Activated naive CD8-positive, alpha-beta T cell treated with anti-CD3 and anti-CD28 coated beads for 36 hours (primary cell): ENCODE measurements at regions not wholly inside any gene's neighbourhood (a gene's known extent, or its start where the extent isn't known, plus 50 kb on each side); places are given as distances from the start of the nearest gene placed in this dataset.
"Not testable (repeated sequence)": the region's sequence is repeated elsewhere in the genome, so short reads cannot be mapped to it uniquely, and the experiment has no call there.

ENCODE experiments used
- DNase-seq: peaks from one replicate; pipeline ENCODE4 v3.0.0; 2021
- H3K27ac Mint-ChIP-seq: one replicate; pipeline ENCODE4 v1.8.0; 2022; ENCODE audit warnings: mild to moderate bottlenecking, moderate library complexity, mixed read lengths
- H3K27me3 Mint-ChIP-seq: one replicate; pipeline ENCODE4 v1.8.0; 2022; ENCODE audit warnings: mild to moderate bottlenecking, mixed read lengths
- H3K36me3 Mint-ChIP-seq: one replicate; pipeline ENCODE4 v1.8.0; 2021; ENCODE audit warnings: mild to moderate bottlenecking, mixed read lengths
- H3K4me1 Mint-ChIP-seq: one replicate; pipeline ENCODE4 v1.8.0; 2021; ENCODE audit warnings: mixed read lengths
- H3K4me3 Mint-ChIP-seq: one replicate; pipeline ENCODE4 v1.8.0; 2022; ENCODE audit warnings: mild to moderate bottlenecking, moderate library complexity, mixed read lengths
- H3K9me3 Mint-ChIP-seq: one replicate; pipeline ENCODE4 v1.8.0; 2022; ENCODE audit warnings: mixed read lengths

DNA sequence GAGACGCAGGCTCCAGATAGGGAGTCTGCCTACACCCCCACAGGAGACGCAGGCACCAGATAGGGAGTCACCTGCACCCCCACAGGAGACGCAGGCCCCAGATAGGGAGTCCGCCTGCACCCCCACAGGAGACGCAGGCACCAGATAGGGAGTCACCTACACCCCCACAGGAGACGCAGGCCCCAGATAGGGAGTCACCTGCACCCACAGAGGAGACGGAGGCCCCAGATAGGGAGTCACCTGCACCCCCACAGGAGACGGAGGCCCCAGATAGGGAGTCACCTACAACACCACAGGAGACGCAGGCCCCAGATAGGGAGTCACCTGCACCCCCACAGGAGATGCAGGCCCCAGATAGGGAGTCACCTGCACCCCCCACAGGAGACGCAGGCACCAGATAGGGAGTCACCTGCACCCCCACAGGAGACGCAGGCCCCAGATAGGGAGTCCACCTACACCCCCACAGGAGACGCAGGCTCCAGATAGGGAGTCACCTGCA is 77.2 kb upstream of the PPP2R2D start:
- not testable (repeated sequence) for H3K36me3 Mint-ChIP-seq, H3K4me1 Mint-ChIP-seq, DNase-seq

DNA sequence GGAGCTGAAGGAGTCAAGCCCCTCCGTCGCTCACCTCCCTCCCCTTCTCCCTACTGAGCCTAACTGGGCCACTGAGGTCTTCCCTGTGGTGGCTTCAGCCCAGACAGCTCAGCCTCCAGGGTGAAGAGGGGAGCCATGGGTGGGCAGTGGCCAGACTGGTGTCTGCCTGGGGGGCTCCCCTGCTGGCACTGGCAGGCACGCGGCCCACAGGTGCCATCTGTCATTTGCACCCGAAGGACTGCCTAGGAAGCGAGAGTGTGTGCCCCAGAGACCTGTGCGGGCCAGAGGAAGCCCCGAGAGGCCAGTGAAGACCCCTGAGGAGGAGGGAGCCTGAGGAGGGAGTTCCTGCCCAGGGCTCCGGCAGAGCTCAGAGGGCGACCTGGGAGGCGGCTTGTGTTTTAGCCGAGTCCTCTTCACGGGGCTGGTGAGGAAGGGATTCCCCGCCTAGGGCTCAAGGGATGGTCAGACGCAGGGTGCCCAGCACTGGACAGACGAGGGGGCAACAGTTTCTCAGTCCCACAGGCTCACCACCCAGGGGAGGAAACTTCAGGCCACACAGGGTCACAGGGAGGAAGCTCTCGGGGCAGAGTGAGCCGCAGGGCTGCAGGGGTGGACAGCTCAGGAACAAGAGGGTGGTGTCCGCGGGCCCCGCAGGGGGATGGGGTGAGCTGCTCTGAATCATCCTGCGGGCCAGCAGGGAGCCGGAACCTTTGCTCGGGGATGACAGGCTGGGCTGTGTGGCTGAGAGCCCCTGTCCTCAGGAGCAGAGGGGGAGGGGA is 76.2 kb upstream of the PPP2R2D start:
- no peak for DNase-seq
- H3K4me3 Mint-ChIP-seq, result no peak overlapping the region
- no peaks in the 10 kb centered on the region for H3K4me1 Mint-ChIP-seq
- no peak overlapping the region for H3K27ac Mint-ChIP-seq
- H3K9me3 Mint-ChIP-seq, result peaks cover 5% of the 10 kb centered on the region
- no peaks in the 10 kb centered on the region for H3K36me3 Mint-ChIP-seq
- H3K27me3 Mint-ChIP-seq, result peaks cover 14% of the 10 kb centered on the region

More for the DNA sequence above, 77.2 kb upstream of the PPP2R2D start:
- not testable (repeated sequence) for H3K27ac Mint-ChIP-seq, H3K4me3 Mint-ChIP-seq, H3K9me3 Mint-ChIP-seq
- H3K27me3 Mint-ChIP-seq, result peaks cover 14% of the 10 kb centered on the region

DNA sequence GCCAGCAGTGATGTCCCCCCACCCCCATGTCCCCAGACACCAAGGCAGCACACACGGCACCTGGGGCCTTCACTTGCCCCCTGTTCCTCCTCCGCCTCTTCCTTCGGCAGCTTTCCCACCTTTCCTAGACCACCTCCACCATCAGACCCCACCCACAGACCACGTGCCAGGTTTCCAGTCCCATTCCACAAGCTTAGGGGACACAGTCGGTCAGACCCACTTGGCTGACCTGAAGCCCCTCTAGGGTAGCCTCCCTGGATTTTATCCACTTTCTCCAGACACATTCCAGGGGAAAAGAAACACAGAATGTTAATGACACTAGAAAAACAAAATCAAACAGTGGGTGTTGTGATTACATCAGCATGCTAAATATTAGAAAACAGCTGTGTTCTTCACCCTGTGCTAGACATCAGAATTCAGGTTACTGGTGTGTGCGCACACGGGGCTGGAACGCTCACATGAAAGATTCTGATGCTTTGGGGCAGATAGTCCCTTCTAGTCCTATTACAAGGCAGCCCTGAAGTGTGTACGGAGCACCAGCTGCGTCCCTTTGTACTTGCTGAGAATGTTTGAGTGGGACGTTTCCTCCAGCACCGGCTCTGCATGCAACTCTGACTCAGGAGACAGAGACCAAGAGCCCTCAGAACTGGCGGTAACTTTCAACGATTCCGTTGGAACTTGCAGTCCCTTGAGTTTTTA is 75.5 kb upstream of the PPP2R2D start:
- H3K9me3 Mint-ChIP-seq, result peaks cover 5% of the 10 kb centered on the region
- H3K36me3 Mint-ChIP-seq, result no peaks in the 10 kb centered on the region
- no peaks in the 10 kb centered on the region for H3K4me1 Mint-ChIP-seq
- H3K27ac Mint-ChIP-seq, result no peak overlapping the region
- H3K4me3 Mint-ChIP-seq, result no peak overlapping the region
- H3K27me3 Mint-ChIP-seq, result peaks cover 16% of the 10 kb centered on the region
- DNase-seq, result no peak

DNA sequence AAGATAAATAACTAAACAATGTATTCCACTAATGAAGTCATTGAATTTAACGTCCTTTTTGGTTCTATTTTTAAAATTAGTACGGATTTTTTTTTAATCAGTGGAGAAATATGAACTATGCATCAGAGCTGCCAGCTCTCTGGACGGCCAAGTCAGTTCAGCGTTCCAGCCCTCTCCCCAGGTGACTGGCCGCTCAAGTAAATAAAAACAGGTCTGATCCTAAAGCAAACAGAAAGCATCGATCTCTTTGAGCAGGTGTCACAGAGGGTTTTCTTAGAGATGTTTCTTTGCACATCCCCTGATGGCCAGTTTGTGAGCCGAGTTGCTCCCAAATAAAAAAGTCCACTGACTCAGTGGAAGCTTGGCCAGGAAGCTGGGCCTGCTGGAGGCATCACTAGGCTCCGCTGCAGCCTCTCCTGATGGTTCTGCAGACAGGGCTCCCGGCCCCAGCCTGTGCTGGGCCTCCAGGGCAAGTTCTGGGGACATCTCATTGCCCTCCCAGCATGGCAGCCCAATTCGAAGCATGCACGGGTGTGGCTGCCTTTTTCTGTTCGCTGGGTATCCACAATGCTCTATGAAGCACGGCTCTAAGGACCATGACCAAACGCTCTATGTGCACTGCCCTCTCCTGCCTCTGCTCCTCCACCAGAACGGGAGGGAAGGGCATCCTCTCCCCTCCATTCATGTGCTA is 74.7 kb upstream of the PPP2R2D start:
- no peak for DNase-seq
- H3K27me3 Mint-ChIP-seq, result peaks cover 16% of the 10 kb centered on the region
- H3K4me3 Mint-ChIP-seq, result no peak overlapping the region
- H3K27ac Mint-ChIP-seq, result no peak overlapping the region
- H3K9me3 Mint-ChIP-seq, result peaks cover 5% of the 10 kb centered on the region
- H3K4me1 Mint-ChIP-seq, result no peaks in the 10 kb centered on the region
- no peaks in the 10 kb centered on the region for H3K36me3 Mint-ChIP-seq

DNA sequence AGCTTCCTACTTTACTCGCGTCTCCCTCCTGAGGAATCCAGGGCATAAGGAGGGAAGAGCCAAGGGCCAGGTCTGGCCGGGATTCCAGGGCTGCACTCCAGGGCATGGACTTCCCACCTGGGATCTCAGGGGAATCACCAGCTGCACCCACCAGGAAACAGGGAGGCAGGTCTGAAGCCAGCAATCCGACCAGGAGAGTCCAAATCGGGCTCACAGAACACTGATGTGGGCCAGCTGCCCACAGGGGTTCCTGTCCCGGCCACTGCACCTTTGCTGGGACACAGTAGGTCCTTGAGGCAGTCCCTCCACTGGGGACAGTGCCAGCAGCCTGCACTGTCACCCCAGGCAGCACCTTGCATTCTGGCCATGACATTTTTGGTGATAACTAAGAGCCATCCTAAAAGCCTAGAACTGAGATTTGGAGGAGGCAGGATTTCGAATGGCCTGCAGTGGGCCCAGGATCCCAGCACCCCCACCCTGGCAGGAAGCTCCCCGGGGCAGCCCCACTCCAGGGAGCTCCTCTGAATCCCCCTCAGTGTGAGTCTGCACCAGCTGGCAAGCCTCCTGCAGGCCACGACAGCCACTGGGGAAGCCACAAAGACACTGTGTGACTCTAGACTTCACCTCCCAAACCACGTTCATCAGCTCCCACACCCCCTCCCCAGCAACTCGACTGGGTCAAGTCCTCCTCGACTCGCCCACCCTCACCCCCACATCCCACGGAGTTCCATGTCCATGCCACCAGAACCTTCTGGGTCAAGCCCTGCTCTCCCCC is 71.5 kb upstream of the PPP2R2D start:
- no peak overlapping the region for H3K27ac Mint-ChIP-seq
- no peak overlapping the region for H3K4me3 Mint-ChIP-seq

DNA sequence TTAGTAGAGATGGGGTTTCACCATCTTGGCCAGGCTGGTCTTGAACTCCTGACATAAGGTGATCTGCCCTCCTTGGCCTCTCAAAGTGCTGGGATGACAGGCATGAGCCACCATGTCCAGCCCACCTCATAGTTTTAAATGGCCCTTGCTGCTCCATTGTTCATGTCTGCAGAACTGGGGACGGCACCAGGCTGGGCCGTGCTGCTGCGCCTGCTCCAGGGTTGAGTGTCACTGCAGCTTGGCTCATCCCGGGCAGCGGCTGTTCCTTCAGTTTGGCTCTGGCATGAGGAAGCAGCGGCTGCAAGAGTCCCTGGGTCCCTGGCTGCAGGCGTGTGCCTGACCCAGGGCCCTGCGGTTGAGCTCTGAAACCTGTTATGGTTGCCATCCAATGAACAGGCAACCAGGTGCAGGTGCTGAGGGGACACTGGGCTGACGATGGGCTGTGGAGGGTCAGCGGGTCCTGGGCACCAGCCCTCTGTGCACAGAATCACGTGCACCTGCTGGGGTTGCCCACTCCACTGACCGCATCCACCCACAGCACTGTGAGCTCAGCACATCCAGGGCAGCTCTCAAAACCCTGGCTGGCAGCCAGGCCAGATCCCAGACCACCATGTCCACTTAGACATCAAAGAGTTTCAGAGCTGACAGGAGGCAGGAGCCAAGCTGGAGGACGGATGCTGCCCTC is 70.2 kb upstream of the PPP2R2D start:
- no peaks in the 10 kb centered on the region for H3K4me1 Mint-ChIP-seq
- H3K4me3 Mint-ChIP-seq, result no peak overlapping the region
- no peak overlapping the region for H3K27ac Mint-ChIP-seq
- H3K9me3 Mint-ChIP-seq, result peaks cover 7% of the 10 kb centered on the region
- H3K27me3 Mint-ChIP-seq, result peaks cover 19% of the 10 kb centered on the region
- H3K36me3 Mint-ChIP-seq, result no peaks in the 10 kb centered on the region
- no peak for DNase-seq

More for the DNA sequence above, 71.5 kb upstream of the PPP2R2D start:
- DNase-seq, result no peak
- Mint-ChIP-seq H3K4me1 (no peaks in the 10 kb centered on the region), H3K27me3 (peaks cover 22% of the 10 kb centered on the region), H3K9me3 (peaks cover 5% of the 10 kb centered on the region), H3K36me3 (no peaks in the 10 kb centered on the region)

DNA sequence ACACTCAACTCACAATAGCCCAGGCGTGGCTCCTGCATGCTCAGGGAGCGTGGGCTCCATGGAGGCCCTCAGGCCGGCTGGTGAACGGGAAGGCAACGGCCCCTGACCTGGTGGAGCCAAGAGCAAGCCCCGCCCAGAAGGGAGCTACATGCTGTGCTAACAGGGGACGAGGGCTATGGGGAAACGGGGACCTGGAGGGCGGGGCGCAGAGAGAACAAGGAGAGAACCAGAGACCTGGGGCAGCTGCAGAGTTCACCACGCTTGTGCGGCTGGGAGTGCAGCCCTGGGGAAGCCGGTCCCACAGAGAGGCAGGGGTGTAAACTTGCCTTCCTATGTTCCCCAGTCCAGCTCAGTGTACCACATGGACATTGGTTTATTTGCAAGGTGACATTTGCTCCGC is 69.2 kb upstream of the PPP2R2D start:
- DNase-seq, result no peak
- H3K36me3 Mint-ChIP-seq, result no peaks in the 10 kb centered on the region
- H3K27me3 Mint-ChIP-seq, result peaks cover 15% of the 10 kb centered on the region
- H3K4me3 Mint-ChIP-seq, result no peak overlapping the region
- H3K9me3 Mint-ChIP-seq, result peaks cover 7% of the 10 kb centered on the region
- no peak overlapping the region for H3K27ac Mint-ChIP-seq
- H3K4me1 Mint-ChIP-seq, result no peaks in the 10 kb centered on the region

DNA sequence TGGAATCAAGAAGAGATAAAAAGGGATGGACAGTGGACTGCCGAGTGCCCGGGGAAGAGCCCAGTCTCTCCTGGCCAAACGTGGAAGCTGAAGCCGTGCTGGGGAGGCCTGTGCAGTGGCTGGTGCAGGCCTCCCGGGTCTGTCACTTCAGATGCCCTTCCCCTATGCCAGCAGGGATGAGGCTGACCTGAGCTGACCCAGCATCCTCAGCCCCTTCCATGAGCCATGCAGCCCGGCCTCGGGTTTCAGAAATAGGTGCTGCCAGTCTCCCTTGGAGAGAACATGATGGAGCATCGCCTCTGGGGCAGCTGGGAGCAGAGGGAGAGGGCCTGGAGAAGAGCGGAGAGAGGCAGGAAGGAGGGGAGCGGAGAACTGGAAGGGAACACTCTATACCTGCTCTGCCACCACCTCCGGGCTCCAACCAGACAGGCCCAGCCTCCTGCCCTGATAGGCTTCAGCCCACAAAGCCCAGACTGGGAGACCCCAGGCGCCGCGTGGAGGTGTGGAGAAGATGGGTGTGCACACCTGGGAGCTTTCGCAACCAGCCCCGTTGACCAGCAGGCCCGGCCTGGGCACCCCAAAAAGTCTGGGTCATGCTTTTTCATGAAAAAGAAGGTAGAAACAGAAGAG is 68.6 kb upstream of the PPP2R2D start:
- H3K27me3 Mint-ChIP-seq, result peaks cover 15% of the 10 kb centered on the region
- no peak overlapping the region for H3K4me3 Mint-ChIP-seq
- H3K4me1 Mint-ChIP-seq, result no peaks in the 10 kb centered on the region
- peaks cover 7% of the 10 kb centered on the region for H3K9me3 Mint-ChIP-seq
- no peak for DNase-seq
- no peaks in the 10 kb centered on the region for H3K36me3 Mint-ChIP-seq
- no peak overlapping the region for H3K27ac Mint-ChIP-seq

DNA sequence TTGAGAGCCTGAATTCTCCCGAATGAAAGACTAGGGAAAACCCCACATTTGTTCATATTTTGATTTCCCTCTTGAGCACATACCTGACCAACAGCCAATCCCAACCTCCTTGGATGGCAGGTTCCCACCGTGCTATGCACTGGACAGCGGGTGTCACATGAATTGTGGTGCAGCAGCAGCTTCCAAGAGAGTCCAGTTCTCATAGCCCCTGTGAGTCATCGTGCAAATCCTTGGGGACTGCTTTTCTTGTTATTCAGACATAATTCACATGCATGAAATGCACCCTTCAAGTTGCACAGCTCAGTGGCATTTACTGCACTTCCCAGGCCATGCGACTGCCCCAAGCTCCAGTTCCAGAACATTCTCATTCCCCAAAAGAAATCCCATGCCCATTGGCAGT is 67.8 kb upstream of the PPP2R2D start:
- Mint-ChIP-seq H3K27ac (no peak overlapping the region), H3K9me3 (peaks cover 2% of the 10 kb centered on the region), H3K27me3 (peaks cover 9% of the 10 kb centered on the region), H3K36me3 (no peaks in the 10 kb centered on the region), H3K4me1 (no peaks in the 10 kb centered on the region), H3K4me3 (no peak overlapping the region)
- no peak for DNase-seq

DNA sequence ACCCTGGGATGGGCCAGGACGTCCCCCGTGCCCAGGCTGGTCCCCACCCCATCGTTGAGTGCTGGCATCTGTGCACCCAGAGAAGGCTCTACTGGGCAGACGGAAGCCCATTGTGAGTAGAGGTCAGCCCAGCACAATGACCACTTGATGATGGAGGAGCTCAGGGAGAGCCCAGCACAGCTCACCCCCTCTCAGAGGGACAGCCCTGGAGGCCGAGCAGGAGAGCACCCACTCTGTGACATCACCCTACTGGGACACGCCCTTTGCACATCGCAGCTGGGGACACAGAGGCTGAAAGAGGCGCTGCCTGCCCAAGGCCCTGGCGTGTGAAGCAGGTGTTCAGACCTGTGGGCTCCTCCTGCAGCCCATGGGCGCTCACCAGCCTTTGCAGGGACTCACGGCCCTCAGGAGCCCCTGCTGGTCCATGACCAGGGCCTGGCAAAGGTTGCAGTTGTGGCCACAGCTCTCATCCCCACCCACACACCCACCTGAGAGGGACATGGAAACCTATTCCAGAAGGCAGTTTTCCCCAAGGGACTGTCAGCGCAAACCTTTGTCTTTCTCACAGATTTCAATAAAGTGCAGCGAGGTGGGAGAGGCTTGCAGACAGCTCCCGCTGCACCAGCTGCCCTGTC is 67.2 kb upstream of the PPP2R2D start:
- H3K9me3 Mint-ChIP-seq, result peaks cover 2% of the 10 kb centered on the region
- H3K36me3 Mint-ChIP-seq, result no peaks in the 10 kb centered on the region
- no peak overlapping the region for H3K27ac Mint-ChIP-seq
- H3K4me3 Mint-ChIP-seq, result no peak overlapping the region
- no peaks in the 10 kb centered on the region for H3K4me1 Mint-ChIP-seq
- peaks cover 9% of the 10 kb centered on the region for H3K27me3 Mint-ChIP-seq
- no peak for DNase-seq

DNA sequence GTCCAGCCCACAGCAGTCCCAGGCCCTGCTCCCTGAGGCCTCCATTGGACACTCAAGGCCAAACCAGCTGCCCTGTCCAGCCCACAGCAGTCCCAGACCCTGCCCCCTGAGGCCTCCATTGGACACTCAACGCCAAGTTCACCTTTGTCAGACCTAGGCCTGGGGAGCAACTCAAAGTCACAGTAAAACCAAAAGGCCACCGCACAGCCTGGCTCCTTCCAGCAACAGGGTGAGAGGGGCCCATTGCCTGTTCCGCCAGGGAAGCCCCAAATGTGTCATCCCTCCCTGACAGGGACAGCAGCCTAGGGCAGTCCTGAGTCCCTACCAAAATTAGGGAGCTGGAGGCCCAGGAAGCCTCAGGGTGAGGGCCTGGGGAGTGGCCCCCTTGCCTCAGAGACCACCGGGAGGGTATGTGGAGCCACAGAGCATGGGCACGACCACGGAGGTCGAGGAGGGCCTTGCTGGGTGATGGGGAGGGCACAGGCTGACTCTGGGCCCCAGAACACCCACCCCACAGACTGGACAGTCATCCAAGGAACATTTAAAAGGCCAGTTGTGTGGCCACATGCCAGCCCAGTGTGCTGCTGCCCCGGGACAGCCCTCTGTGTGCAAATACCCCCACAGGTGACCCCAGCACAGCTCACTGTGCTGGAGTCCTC is 66.5 kb upstream of the PPP2R2D start:
- H3K9me3 Mint-ChIP-seq, result peaks cover 2% of the 10 kb centered on the region
- peaks cover 9% of the 10 kb centered on the region for H3K27me3 Mint-ChIP-seq
- no peak overlapping the region for H3K4me3 Mint-ChIP-seq
- DNase-seq, result no peak
- H3K4me1 Mint-ChIP-seq, result no peaks in the 10 kb centered on the region
- no peaks in the 10 kb centered on the region for H3K36me3 Mint-ChIP-seq
- no peak overlapping the region for H3K27ac Mint-ChIP-seq

DNA sequence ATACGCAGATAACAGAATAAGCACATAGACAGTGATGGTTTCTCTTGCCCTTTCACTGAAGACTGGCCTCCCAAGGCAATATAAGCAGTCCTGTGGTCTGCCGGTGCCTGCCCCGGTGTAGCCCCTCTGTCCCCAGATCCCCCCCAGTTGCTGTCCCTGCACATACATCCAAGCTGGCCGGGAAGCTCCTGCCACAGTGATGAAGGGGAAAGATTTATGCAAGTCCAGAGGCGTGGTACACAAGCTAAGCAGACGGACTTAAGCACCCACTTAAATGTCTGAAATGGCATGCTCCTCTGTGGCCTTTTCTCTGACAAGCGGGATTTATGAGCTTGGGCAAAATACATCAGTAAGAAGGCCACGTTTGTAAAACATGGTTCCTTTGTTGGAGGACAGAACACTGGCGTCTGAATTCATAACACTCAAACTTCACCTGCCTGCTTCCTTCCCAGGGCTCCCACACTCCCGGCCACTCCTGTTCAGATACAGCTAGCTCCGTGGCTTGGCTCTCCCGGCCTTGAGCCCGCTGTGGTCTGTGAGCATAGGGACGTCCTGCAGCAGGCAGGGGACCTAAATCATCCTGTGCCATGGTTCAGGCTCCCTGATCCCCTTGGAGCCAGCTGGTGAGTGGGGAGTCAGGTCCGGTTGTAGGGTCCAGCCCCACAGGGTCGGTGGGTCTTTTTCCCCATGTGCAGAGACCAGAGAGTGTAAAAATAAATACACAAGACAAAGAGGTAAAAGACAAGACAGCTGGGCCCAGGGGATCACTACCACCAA is 61.7 kb upstream of the PPP2R2D start:
- Mint-ChIP-seq H3K36me3 (no peaks in the 10 kb centered on the region), H3K27me3 (no peaks in the 10 kb centered on the region), H3K9me3 (peaks cover 2% of the 10 kb centered on the region), H3K4me3 (no peak overlapping the region), H3K4me1 (no peaks in the 10 kb centered on the region), H3K27ac (no peak overlapping the region)
- no peak for DNase-seq
